GM18868 (cell line): ENCODE measurements at regions not wholly inside any gene's neighbourhood (a gene's known extent, or its start where the extent isn't known, plus 50 kb on each side); places are given as distances from the start of the nearest gene placed in this dataset.

Source experiments
- ATAC-seq: cut with Tn5 transposase; IDR thresholded peaks from one replicate; pipeline ENCODE4 v1.9.1; 2021; ENCODE audit warnings: mild to moderate bottlenecking, moderate library complexity; ENCODE audit not compliant: unreplicated experiment

GRCh38 chrX:117215683-117216082 is 752.9 kb upstream of the CT83 start:
- no peak for ATAC-seq

DNA sequence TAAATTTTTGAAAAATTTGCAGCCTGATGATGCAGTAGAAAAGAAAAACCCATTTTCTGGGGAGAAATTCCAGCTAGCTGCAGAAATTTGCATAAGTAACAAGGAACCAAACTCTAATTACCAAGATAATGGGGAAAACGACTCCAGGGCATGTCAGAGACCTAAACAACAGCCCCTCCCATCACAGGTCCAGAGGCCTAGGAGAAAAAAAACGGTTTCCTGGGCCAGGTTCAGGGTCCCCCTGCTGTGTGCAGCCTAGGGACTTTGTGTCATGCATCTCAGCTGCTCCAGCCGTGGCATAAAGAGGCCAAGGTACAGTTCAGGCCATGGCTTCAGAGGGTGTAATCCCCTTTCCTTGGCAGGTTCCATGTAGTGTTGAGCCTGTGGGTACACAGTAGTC is 733.7 kb upstream of the CT83 start:
- ATAC-seq, result no peak

GRCh38 chrX:117147249-117147648 is 684.5 kb upstream of the CT83 start:
- no peak for ATAC-seq

DNA sequence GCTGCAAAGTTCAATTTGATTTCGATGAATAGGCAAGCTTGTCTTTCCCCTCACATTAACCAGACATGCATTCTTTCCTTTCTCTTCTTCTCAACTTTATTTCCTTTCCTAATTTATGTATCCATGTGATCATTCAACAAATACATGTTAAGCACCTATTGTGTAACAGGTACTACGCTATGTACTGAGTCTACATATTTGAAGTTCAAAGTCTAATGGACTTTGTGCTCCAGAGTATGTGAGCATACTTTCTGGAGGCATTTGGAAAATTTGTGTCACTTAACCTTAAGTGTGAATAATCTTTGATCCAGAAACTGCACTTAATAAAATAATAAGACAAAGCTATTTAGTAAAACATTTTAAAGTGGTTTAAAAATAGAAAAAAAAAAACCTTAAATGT is 675.3 kb upstream of the CT83 start:
- no peak for ATAC-seq

- ATAC-seq, result no peak
Observed at GRCh38 chrX:117134983-117135382, 672.2 kb upstream of the CT83 start.

DNA sequence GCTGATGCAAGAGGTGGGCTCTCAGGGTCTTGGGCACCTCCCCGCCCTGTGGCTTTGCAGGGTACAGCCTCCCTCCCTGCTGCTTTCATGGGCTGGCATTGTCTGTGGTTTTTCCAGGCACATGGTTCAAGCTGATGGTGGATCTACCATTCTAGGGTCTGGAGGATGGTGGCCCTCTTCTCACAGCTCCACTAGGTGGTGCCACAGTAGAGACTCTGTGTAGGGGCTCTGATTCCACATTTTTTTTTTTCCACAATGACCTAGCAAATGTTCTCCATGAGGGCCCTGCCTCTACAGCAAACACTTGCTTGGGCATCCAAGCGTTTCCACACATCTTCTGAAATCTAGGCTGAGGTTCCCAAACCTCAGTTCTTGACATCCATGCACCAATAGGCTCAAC is 657.9 kb upstream of the CT83 start:
- ATAC-seq, result no peak

GRCh38 chrX:117096528-117096927 is 633.8 kb upstream of the CT83 start:
- no peak for ATAC-seq

- no peak for ATAC-seq
Observed at GRCh38 chrX:117095393-117095792, 632.6 kb upstream of the CT83 start.

GRCh38 chrX:117094149-117094548 is 631.4 kb upstream of the CT83 start:
- ATAC-seq, result no peak

- no peak for ATAC-seq
Observed at GRCh38 chrX:117093319-117093718, 630.5 kb upstream of the CT83 start.

- ATAC-seq, result no peak
Observed at GRCh38 chrX:117092641-117093040, 629.9 kb upstream of the CT83 start.

GRCh38 chrX:117063224-117063623 is 600.4 kb upstream of the CT83 start:
- ATAC-seq, result no peak

DNA sequence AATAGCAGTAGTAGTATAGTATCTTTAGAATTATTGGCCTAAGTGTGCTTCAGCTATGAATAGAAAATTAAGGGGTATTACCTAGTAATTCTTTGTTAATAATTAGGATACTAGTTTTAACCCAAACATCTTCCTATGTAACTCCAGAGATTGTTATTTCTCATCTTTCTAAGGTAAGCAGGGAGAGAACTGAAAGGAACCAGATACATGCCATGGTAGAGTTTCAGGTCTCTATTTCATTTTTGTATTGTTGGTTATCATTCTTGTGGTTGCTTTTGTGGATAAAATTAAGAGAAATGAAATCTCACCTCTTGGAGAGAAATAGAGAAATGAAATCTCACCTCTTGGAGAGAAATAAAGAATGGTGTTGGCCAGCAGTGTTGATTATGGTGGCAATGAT is 597.1 kb upstream of the CT83 start:
- no peak for ATAC-seq

DNA sequence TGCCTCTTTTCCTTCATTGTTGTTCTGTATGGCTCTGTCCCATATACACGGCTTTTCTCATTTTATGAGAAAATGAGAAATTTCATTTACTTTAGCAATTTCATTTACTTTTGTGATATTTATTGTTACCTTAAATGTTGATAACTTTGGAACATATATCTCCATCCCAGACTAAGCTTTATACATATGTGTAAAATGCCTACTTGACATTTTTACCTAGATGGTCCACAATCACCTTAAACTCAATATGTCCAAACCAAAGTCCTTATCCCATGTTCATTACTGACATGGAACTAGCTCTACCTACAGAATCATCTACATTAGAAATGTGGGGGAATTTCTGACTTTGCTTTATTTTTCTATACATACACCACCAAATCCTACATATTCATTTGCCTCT is 590.5 kb upstream of the CT83 start:
- ATAC-seq, result no peak

DNA sequence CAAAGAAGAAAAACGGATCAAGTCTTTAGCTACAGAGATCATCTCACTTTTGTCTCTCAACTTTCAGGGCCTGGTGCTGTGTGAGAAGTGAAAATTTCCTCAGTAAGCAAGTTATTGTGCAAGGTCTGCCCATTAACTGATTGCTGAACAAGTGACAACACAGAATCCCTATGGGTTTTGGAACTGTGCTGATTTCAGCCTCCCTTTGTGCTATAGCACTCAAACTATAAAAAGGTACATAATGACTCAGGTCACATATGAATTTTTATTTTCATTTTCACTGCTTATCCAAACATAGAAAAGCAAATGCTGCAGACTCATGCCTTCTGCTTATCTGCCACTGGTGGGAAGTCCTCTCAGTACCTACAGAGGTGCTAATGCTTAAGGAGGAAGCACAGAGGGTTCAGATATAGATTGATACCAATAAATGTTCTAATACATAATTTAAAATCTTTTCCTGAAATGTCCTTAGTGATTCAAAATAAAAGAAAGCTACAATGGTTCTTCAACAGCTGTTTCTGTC is 576.2 kb upstream of the CT83 start:
- ATAC-seq, result peak; percentile 73

DNA sequence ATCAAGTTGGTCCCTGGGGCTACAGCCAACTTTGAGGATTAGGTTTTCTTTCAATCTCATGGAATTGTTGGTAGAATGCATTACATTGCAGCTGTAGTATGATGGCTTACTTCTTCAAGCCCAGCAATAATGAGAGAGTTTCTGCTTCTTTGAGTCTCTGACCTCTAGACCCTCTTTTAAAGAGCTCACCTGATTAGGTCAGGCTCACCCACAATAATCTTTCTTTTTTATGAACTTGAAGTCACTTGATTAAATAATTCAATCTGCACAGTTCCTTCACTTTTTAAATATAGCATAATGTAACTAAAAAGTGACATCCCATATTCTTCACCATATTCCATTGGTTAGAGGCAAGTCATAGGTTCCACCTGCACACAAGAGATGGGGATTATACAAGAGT is 547.5 kb upstream of the CT83 start:
- ATAC-seq, result no peak

DNA sequence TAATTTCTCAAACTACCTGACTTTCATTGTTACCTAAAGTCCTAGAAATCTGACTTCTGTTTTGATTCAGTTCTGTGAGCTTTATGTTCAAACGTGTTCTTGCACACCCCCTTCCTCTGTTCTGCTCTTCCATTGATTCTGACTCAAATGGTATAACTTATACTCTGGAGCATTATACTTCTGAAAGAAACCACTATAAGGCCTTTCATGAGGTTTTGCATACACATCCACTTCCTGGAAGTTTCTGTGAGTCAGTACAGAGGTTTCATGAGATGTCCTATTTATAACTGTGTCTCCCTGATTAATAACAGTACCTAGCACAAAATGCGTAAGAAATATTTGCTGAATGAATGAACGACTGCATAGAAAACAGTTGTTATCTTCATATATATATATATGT is 540.2 kb upstream of the CT83 start:
- ATAC-seq, result no peak

DNA sequence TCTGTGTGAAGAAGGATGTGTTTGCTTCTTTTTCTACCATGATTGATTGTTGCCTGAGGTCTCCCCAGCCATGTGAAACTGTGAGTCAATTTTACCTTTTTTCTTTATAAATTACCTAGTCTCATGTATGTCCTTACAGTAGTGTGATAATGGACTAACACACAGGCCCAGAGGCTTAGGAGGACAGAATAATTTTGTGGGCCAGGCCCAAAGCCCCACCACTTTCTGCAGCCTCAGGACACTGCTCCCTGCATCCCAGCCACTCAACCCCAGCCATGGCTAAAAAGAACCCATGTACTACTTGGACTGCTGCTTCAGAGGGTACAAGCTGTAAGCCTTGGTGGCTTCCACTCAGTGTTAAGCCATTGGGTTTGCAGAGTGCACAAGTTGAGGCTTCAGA is 512.7 kb upstream of the CT83 start:
- no peak for ATAC-seq

GRCh38 chrX:116972362-116972761 is 509.6 kb upstream of the CT83 start:
- ATAC-seq, result no peak

DNA sequence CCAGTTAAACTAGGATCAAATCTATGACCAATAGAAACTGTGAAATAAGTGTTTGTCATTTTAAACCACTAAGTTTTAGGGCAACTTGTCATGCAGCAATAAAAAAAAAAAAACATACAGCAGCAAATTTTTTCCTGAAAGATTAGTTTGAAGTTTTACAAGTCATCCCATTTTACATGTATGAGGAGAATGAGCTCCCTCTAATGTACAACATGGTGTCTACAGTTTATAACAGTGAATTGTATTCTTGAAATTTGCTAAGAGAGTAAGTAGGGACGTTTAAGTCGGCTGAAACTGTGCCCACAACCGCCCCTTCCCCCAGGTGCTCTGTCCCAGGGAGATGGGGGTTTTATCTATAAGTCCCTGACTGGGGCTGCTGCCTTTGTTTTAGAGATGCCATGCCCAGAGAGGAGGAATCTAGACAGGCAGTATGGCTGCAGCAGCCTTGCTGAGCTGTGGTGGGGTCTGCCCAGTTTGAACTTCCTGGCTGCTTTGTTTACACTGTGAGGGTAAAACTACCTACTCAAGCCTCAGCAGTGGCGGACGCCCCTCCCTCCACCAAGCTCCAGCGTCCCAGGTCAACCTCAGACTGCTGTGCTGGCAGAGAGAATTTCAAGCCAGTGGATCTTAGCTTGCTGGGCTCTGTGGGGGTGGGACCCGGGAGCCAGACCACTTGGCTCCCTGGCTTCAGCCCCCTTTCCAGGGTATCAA is 499.3 kb upstream of the CT83 start:
- peak; percentile 63 for ATAC-seq

GRCh38 chrX:116930311-116930710 is 467.5 kb upstream of the CT83 start:
- no peak for ATAC-seq

GRCh38 chrX:116897526-116897925 is 434.8 kb upstream of the CT83 start:
- no peak for ATAC-seq

DNA sequence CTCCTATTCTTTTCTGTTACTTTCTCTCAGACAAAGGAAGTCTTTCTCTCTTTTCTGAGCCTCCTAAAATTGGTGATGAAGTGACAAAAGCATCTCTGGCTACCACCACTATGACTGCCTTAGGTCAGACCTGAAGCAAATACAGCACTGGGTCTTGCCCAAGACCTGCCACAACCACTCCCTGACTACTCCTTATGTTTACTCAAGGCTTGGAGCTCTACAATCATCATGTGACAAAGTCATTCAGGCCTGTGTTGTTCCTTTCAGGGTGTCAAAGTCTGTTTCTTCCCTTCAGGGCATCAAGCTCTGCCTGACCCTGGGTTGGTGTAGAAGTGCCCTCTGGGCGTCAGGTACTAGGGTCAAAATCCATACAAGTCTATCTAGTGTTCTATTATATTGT is 419.2 kb upstream of the CT83 start:
- no peak for ATAC-seq
